GM21786 (cell line): ENCODE measurements at regions not wholly inside any gene's neighbourhood (a gene's known extent, or its start where the extent isn't known, plus 50 kb on each side); places are given as distances from the start of the nearest gene placed in this dataset.

ENCODE experiments used
- ATAC-seq: cut with Tn5 transposase; IDR thresholded peaks from one replicate; pipeline ENCODE4 v1.9.1; 2021; ENCODE audit not compliant: unreplicated experiment

DNA sequence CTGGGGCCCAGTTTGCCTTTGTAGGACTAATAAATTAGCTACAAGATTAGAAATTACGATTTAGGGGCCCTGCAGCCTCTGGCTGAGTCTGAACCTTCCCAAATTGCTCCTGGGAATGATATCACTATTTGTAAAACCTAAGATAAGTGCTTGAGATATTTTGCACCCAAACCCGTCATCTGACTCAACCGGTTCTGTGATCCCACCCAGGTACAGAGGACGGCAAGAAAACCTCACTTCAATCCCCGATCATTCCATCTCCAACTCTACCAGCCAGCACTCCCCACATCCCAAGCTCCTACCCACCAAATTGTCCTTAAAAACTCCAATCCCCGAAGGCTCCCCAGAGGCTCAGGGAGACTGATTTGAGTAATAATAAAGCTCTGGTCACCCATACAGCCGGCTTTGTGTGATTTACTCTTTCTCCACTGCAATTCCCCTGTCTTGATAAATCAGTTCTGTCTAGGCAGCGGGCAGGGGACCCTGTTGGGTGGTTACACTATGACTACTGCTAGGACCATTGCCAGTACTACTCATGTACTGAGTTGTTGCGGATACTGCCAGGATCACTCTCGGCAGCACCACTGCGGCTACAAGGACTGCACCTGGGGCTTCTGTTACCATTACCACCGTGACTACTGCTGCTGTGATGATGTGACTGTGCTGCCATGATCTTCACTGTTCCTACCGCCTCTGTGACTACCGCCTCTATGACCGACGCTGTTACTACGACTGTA lies 73.1 kb downstream of the IRF8 start:
- ATAC-seq, result no peak

DNA sequence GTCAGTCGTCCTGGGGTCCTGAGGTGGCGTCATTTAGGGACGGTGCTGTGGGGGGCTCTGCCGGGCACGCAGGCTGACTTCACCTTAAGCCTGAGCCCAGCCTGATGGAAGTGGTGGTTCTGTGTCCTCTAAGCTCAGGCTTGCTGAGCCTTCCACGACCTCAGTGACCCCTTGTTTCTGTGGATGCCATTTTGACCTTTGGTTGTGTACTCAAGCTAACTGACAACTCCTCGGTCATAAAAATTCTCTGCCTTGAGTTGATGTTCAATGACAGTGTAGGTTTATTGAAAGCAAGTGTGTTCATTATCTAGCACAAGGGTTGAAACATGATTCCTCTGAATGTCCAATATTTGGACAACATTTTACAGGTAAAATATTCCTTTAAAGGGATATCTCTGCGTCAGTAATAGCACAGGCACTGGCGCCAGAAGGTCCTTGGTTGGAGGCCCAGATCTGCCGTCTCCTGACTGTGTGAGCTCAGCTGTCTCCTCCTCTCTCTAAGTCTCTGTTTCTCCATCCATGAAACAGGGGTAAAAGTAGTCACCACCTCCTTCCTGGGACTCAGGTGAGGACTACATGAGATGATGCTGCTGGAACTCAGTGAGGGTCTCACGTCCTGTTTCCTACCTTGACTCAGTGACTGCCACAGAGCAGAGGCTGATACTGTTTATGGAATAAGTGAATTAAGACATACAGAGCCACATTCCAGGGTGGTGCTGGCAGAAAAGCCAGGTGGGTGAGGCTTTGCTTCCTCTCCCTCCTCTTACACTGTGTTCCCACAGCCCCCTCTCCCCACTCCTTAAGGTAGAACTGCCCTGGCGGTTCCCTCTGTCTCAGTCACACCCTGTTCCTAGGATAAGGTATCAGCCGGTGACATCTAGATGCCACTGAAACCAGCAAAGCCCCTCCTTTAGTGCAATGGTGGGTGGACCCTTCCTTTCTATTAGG lies 75.7 kb downstream of the IRF8 start:
- ATAC-seq, result no peak

DNA sequence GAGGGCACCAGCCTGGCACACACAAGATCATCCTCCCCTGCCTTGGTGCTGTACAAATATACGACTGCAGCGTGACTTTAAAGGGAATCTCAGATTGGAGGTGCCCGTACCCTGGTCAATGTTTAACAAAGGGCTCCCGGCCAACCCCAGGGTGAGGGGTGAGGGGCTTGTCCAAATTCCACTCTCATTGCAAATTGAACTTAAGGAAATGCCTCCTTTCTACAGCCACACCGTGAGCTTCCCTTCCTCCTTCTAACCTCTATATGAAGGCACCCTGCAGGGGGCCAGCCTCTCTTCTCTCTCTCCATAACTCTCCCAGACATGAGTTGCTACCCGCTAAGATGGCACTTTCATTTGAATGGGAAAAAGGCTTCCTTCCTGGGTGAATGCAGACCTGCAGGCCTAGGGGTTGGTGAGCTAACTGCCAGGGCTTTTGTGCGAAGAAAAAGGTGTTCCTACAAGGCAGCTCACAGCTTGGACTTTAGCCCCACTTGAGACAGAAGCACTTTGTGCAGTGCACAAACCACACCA lies 76.6 kb downstream of the IRF8 start:
- no peak for ATAC-seq

DNA sequence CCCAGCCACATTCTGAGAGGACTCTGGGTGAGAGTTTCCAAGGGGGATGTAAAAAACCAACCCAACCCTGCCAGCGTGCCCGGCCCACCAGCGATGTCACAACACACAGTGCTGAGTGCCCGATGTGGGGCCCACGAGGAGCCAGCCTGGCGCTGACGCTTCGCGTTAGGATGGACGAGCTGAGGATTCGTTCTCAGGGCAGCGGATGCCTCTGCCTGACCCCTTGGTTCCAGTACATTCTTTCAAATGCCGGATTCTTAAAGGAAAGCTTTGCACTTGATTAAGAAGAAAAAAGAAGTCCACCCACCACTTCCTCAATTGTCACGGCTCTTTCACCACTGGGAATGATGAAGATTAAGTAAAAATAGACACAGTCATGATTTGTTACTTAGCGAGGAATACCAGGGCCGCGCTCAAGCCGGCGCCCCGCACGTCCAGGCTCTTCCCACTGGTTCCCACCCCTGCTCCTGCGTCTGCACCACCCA lies 79.4 kb downstream of the IRF8 start:
- ATAC-seq, result no peak

DNA sequence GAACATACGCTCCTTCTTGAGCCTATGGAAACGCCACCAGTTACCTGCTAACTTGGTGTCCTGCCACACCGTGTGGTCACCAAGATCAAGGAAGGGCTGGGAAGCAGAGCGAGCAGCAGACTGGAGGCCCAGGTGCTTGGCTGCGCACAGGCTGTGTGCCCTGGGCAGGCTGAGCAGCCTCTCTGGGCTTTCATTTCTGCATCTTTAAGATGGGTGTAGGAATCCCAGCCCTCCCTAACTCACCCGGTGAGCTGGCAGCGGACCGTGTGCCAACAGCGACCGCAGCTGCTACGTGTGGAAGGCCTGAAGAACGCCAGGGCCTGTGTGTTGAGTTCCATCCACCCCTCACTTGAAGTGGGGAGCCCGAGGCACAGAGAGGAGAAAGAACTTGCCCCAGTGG lies 80.0 kb downstream of the IRF8 start:
- no peak for ATAC-seq

DNA sequence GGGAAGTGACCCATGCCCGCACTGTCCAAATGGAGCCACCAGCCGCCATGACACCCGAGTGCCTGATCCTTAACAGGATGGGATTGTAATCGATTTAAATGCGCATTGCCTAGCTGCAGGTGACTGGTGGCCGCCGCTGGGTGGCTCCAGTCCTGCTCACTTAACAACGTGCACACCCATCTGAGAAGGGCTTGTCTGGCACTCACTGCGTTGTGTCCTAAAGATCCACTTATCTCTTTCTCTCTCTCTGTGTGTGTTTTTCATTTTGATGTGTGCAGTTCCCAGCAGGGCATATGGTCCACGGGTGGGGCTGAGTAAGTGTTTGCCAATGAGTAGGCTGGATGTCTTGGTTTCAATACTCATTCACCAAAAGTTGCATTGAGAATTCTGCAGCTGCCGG lies 80.6 kb downstream of the IRF8 start:
- ATAC-seq, result no peak

DNA sequence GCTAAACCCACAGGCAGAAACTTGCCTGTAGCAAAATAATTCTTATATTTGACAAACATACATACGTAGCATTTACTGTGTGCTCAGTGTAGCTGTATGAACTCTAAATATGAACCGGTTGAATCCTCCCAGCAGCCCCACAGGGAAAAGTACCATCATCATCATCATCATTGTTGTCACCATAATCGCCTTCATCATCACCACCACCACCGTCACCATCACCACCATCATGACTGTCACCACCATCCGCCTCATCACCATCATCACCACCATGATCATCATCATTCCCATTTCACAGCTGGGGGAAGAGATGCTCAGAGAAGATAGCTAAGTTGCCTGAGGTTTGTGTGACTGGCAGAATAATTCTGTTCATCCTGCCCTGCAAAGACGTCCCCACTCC lies 81.7 kb downstream of the IRF8 start:
- no peak for ATAC-seq

DNA sequence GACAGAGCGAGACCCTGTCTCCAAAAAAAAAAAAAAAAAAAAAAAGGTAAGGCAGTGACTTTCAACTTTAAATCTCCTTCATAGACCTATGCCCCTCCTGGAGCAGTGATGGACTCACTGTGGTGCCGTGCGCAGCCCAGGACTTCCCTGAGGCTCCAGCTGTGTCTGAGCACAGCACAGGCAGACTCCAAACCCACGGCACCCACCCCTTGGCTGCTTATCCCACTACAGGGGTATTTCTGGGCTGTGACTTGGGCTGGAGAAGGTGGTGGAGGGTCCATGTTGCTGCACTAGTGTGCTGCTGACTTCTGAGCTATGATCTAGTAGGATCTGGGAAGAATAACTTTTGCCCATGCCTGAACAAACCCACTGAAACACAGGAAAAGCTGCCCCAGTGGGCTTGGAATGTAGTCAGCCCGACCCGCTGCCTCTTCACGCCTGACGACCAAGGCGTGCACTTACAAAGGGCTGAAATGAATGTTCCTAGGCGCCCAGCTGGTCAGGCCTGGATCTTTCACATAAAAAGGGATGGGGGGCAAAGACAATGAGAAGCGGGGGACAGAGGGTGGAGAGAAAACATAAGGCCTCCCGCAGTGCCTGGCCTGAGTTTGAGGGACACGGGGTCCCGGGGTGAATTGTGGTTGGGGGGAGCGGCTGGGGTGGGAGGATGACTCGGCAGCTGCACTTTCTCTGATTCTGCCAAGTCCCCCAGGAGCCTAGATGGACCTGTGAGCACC lies 83.0 kb downstream of the IRF8 start:
- no peak for ATAC-seq

DNA sequence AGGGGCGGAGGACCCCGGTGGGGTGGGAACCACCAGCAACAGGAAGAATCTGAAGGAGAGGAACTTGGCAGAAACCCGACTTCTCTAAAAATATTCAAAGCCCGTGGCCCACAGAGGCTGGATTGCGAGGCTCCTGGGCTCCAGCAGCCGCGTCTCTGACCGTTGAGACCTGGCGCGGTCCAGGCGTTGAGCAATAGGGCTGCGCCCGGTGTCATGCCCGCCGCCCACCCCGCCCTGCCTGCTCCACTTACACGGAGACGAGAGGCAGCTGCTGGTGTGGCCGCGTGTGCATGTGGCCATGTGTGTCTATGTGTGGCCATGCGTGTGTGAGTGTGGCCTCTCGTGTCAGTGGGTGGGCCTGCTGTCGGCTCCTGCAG lies 83.6 kb downstream of the IRF8 start:
- no peak for ATAC-seq

DNA sequence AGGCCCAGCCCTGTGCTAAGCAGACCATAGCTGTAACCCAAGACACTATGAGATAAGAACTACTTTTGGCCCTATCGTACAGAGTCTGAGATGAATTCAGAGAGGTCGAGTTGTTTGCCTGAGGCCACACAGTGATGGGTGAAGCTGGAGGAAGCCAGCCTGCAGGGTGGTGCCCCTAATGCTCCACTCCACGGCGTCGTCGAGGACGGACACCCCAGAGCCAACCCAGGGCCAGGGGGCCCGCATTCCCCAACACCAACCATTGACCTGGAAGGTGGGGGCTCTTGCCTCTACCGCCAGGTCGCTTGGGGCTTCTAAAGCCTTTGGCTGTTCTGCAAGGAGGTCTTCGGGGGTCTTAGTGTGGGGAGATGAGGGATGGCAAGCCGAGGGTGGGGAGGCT lies 84.1 kb downstream of the IRF8 start:
- no peak for ATAC-seq

DNA sequence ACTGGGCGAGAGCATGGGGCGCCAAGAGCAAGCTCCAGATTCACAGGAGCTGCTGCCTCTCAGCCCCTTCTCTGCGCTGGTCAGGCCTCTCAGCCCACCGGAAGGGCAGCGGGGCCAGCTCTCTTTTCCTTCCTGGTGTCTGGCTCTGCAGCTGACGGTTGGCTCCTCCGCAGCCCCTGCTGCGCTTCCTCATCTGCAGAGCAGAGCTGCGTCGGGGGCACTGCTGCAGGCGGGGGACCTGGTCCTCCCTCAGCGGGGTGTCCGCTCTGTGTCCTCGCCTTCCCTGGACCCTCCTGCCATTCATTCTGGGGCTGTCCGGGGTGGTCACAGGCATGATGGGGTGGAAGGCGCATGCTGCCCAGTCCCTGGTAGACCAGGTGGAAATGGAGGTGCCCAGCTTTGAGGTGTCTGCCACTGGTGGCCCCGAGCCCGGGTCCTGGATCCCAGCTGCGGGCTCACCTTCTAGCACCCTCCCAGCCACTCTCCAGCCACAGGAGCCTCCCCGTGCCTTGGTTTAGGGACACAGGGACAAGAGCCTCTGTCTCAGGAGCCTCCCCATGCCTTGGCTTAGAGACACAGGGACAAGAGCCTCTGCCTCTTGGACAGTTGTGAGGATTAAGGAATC lies 84.8 kb downstream of the IRF8 start:
- no peak for ATAC-seq

DNA sequence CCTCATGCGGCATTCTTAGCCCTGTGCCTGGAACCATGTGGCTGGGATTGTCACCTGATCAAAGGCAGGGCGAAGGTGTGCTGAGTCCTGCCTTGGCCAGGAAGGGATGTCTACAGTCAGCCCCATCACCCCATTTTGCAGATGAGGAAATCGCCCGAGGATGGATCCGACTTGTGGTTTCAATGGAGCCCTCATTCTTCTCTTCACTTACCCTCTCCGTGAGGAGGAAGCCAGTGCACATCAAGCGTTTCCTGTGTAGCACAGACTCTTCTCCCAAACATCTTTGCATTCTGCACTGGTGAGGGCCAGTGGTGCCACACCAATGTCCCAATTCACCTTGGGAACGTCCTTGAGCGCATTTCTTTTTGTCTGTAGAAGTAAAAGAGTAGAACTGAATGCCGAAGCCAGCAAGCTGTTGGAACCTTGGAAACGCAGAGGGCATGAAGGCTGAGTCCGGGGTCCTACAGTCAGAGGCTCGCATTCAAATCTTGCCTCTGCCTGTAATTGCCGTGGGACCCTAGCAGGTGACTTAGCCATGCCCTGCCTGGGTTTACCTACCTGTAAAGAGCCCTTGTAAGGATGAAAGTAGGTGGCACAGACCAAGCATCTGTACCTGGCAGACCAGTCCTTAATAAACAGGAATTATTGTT lies 85.4 kb downstream of the IRF8 start:
- no peak for ATAC-seq

DNA sequence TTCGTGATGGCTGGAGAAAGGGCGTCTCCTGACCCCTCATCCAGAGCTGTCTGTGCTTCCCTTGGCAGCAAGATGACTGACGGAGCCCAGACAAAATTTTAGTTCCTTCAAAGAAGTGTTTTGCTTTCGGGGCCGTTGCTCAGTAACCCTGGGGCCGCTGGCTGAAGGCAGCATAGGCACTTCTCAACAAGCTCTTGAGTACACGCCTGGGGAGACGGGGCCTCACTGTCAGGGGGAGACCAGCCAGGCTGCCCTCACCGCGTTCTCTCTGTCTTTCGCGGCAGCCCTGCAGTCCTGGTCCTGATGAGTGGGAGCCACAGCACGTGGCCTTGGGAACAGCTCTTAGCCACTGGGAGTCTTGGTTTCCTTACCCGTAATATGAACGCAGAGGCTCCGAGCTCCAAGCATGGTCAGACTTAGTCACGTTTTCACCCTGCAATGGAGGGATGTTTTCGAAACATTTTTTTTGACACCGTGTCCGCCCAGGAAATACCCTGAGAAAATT lies 86.0 kb downstream of the IRF8 start:
- no peak for ATAC-seq

DNA sequence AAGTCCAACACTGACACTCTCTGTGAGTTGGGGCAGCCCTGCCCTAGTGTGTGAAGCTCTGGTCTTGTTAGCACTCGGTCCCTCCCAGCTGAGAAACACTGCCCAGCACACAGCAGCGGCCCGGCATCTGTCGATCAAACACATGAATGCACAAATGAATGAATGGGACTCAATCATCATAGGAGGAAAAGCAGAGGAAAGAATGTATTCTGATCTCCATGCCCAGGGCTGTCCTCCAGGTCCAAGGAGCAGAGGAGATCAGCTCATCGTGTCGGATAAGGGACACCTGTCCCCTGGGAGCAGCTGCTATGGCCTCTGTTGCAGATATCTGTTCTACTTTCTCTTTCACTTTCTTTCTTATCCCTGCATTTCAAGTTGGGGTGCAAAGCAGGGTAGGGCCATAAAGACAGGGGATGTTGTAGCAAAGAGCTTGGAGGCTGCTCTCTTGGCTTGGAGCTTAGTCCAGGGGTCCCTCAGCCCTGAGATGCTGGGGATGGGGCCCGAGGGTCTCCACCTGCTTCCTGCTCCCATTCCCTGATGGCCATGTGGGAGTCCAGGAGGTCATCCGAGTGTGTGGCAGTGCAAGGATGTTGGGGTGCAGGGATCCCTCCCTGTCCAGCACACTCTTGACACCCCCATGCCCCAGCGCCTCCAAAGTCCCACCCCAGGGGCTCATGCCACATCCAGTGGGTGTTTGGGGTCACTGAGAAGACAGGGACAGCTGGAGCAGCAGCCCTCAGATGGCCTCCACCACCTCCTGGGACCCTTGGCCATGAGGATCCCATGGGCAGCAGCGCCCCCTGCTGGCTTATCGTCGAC lies 88.2 kb downstream of the IRF8 start:
- ATAC-seq, result no peak

DNA sequence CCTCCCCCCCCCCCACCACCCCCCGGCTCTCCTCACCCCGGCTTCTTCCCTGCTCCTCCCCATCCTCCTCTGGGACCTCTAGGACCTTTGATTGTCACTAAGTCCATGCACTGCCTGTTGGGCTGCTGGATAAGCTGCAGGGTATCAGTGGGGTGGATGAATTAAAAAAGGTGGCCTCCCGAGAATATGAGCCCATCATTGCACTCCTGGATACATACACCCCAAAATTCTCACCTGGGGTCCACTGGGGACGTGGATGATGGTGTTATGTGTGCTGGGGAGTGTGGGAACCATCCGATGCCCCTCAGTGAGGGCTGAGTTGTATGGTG lies 88.8 kb downstream of the IRF8 start:
- ATAC-seq, result no peak

DNA sequence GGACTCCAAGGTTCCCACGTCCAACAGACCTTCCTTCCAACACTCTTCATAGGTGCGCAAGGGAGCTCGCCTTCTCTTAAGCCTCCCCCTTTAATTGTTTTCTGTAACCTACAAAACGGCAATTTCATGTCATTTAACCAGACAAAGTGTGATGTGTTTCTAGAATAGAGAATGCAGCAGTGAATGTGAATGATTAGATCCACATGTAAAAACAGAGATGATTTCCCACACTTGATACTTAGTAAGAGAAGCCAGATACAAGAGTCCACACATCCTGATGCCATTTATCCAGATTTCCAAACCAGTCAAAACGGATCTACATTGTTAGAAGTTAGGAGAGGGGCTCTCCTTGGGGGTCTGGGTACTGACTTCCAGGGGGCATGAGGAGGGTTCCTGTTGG lies 89.3 kb downstream of the IRF8 start:
- ATAC-seq, result no peak

DNA sequence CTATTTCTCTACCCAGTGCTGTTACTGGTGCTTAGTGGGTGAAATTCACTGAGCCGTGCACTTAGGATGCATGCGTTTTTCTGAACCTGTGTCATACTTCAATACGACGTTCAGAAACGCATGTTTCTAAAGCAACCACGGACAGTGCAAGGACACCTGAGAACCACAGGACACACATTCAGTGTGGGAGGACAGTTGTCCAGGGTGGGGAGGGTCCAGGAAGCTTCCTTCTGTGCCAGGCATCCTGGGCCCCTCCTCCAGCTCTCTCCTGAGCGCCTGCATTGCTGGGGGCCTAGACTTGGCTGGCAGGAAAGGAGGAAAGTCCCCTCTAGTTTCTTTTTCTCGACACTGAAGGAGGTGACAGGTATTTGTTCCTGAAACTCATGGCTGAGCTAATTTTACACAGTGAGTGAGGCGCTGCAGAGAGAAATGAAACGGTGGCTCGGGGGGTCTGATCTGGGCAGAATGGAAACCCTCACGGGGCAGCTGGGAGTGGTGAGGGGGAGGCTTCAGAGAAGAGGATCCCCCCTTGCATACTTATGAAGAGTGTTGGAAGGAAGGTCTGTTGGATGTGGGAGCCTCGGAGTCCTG lies 89.9 kb downstream of the IRF8 start:
- peak; percentile 49 for ATAC-seq

DNA sequence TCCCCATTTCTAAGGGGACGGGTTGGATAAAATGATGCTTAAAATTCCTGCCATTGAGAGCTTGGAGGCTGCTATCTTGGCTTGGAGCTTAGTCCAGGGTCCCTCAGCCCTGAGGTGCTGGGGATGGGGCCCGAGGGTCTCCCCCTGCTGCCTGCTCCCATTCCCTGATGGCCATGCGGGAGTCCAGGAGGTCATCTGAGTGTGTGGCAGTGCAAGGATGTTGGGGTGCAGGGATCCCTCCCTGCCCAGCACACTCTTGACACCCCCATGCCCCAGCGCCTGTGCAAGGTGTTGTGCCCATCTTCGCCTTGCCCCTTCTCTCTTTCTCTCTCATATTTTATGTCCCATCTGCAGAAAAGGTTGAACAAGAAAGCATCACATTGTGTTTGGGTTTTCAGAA lies 90.4 kb downstream of the IRF8 start:
- ATAC-seq, result no peak
